ENCODE measurements at regions not wholly inside any gene's neighbourhood (a gene's known extent, or its start where the extent isn't known, plus 50 kb on each side); places are given as distances from the start of the nearest gene placed in this dataset.

DNA sequence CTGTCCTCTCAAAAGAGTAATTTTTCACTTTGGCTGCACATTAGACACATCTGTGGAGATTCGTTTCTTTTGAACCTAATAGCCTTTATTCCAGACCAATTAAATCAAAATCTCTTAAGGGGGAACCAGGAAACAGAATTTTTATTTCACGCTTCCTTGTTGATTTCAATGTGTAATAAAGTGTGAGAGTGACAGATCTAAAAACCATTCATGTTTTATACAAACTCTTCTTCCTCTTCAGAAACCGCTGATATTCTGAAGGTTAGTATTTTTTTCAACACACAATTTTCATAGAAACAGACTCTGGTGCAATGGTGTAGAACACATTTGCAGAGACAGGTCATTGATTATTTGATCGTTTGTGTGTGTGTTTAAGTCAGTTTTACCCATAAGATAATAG lies 1469.8 kb downstream of the EFNA5 start:
- no peak for DNase-seq
- H3K27ac ChIP-seq: no peak overlapping the region
- H3K4me3 ChIP-seq (ENCODE audit: low read depth, low read length): no peak overlapping the region
- H3K27me3 ChIP-seq (replicated peaks): no peaks in the 10 kb centered on the region
- H3K36me3 ChIP-seq (replicated peaks): no peaks in the 10 kb centered on the region
- TF ChIP-seq, protein P1, sequence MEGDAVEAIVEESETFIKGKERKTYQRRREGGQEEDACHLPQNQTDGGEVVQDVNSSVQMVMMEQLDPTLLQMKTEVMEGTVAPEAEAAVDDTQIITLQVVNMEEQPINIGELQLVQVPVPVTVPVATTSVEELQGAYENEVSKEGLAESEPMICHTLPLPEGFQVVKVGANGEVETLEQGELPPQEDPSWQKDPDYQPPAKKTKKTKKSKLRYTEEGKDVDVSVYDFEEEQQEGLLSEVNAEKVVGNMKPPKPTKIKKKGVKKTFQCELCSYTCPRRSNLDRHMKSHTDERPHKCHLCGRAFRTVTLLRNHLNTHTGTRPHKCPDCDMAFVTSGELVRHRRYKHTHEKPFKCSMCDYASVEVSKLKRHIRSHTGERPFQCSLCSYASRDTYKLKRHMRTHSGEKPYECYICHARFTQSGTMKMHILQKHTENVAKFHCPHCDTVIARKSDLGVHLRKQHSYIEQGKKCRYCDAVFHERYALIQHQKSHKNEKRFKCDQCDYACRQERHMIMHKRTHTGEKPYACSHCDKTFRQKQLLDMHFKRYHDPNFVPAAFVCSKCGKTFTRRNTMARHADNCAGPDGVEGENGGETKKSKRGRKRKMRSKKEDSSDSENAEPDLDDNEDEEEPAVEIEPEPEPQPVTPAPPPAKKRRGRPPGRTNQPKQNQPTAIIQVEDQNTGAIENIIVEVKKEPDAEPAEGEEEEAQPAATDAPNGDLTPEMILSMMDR (IDR thresholded peaks at IDR 0.05; ENCODE audit: low read depth, low read length, missing control alignments): no peak
- in situ Hi-C loops (cut with HindIII; ENCODE audit: low pct_ligation_motif_present, low sequenced_read_pairs): no loop called here

DNA sequence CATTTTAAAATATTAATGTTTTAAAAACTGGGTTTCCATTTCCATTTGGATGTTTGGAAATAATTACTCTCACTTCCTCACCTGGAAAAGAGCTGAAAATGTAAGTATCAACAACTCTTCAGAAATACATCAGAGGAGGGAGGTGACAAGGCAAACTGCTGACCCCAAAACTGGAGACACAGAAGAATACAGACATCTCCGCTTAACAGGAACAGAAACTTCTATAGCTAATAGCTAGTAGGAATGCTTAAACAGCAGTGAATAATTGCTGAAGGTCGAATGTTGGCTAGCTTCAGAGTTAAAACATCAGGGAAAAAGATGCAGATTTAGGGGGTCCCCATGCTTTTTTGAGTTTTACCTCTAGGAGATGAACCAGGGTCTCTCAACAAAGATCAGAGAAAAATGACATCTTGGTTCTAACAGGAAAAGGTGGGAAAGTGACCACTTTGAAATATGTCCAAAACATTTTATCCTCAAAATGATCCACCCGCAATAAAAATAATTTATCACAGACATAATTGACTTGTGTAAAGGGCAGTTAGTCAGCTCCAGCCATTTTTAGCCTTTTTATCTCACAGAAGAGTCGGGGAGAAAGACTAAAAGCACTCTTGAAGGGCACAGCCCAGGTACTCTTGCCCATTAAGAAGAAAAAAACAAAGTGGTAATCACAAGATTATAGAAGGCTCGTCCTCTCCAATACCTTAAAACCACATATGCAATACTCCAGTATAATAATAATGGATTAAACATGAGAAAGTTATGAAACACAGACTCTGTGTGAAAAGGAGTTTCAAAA lies 1474.9 kb downstream of the EFNA5 start:
- no peak for DNase-seq
- H3K36me3 ChIP-seq (replicated peaks): no peaks in the 10 kb centered on the region
- H3K27ac ChIP-seq: no peak overlapping the region
- in situ Hi-C loops (cut with HindIII; ENCODE audit: low pct_ligation_motif_present, low sequenced_read_pairs): no loop called here
- no peaks in the 10 kb centered on the region for H3K27me3 ChIP-seq (replicated peaks)
- TF ChIP-seq, protein P1 (IDR thresholded peaks at IDR 0.05; ENCODE audit: low read depth, low read length, missing control alignments): no peak
- no peak overlapping the region for H3K4me3 ChIP-seq (ENCODE audit: low read depth, low read length)

GRCh38 chr5:106189121-106189809 lies 1481.5 kb downstream of the EFNA5 start:
- in situ Hi-C loops (cut with HindIII; ENCODE audit: low pct_ligation_motif_present, low sequenced_read_pairs): no loop called here
- no peak for DNase-seq
- H3K4me3 ChIP-seq (ENCODE audit: low read depth, low read length): no peak overlapping the region
- H3K27me3 ChIP-seq (replicated peaks): no peaks in the 10 kb centered on the region
- H3K27ac ChIP-seq: no peak overlapping the region
- no peaks in the 10 kb centered on the region for H3K36me3 ChIP-seq (replicated peaks)
- TF ChIP-seq, protein P1 (IDR thresholded peaks at IDR 0.05; ENCODE audit: low read depth, low read length, missing control alignments): no peak

GRCh38 chr5:106185661-106186081 lies 1485.1 kb downstream of the EFNA5 start:
- H3K27me3 ChIP-seq (replicated peaks): no peaks in the 10 kb centered on the region
- H3K4me3 ChIP-seq (ENCODE audit: low read depth, low read length): no peak overlapping the region
- in situ Hi-C loops (cut with HindIII; ENCODE audit: low pct_ligation_motif_present, low sequenced_read_pairs): no loop called here
- no peak for DNase-seq
- H3K27ac ChIP-seq: no peak overlapping the region
- TF ChIP-seq, protein P1 (IDR thresholded peaks at IDR 0.05; ENCODE audit: low read depth, low read length, missing control alignments): no peak
- H3K36me3 ChIP-seq (replicated peaks): no peaks in the 10 kb centered on the region

DNA sequence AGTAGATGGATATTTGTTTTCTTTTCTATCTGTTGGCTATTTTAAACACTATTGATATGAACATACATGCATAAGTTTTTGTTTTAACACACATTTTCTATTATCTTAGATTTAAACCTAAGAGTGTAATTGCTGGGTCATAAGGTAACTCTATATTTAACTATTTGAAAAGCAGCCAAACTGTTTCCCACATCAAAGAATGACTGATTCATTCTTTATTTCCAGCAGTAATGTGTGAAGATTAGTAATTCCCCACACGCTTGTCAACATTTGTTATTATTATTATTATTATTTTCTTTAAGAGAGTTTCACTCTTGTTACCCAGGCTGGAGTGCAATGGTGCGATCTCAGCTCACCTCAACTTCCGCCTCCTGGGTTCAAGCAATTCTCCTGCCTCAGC lies 1495.8 kb downstream of the EFNA5 start:
- no peak for DNase-seq
- in situ Hi-C loops (cut with HindIII; ENCODE audit: low pct_ligation_motif_present, low sequenced_read_pairs): no loop called here
- TF ChIP-seq, protein P1 (IDR thresholded peaks at IDR 0.05; ENCODE audit: low read depth, low read length, missing control alignments): no peak
- no peaks in the 10 kb centered on the region for H3K36me3 ChIP-seq (replicated peaks)
- H3K4me3 ChIP-seq (ENCODE audit: low read depth, low read length): no peak overlapping the region
- H3K27ac ChIP-seq: no peak overlapping the region
- H3K27me3 ChIP-seq (replicated peaks): no peaks in the 10 kb centered on the region
